Kidney epithelial cell (primary cell): ENCODE measurements at regions not wholly inside any gene's neighbourhood (a gene's known extent, or its start where the extent isn't known, plus 50 kb on each side); places are given as distances from the start of the nearest gene placed in this dataset.

Experiments used
- DNase-seq: peaks from one replicate; pipeline ENCODE4 v3.0.0-alpha.2; 2010; ENCODE audit warnings: low read depth
- H3K27me3 ChIP-seq: 2 replicates; pipeline ENCODE4 v1.6.0; 2011; ENCODE audit warnings: low read length; ENCODE audit not compliant: control insufficient read depth, insufficient read depth
- H3K36me3 ChIP-seq: 2 replicates; pipeline ENCODE4 v1.5.1; 2011; ENCODE audit warnings: low read length; ENCODE audit not compliant: control insufficient read depth, insufficient read depth
- H3K4me3 ChIP-seq: 2 replicates; pipeline ENCODE4 v1.5.1; 2011; ENCODE audit warnings: low read depth, mild to moderate bottlenecking, control low read depth, low read length
- CTCF ChIP-seq: IDR thresholded peaks from 2 replicates; pipeline ENCODE4 v1.5.1; 2011; ENCODE audit warnings: mild to moderate bottlenecking, moderate library complexity, low read length, control low read depth, inconsistent platforms; ENCODE audit not compliant: insufficient read depth, poor library complexity, severe bottlenecking

DNA sequence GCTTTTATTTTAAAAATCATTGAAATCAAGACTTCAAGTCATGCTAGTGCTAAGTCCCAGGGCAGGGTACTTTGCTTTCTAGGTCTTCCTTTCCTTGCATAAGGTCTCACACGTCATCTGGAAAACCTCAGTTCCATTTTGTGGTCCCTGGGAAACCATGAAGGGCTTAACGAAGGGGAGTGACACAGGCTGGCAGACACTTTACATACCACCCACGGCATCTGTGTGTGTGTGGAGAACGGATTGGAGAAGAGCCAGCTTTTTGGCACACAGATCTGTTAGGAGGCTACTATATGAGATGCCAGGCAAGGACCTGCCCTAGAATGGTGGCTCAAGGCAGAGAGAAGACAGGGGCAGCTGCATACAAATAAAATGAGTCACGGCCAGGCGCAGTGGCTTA is 107.5 kb upstream of the NSMCE3 start:
- TF ChIP-seq CTCF = no peak
- no peaks in the 10 kb centered on the region for H3K27me3 ChIP-seq
- no peak for DNase-seq

GRCh38 chr15:29376590-29376989 is 107.0 kb upstream of the NSMCE3 start:
- TF ChIP-seq CTCF = no peak
- no peak for DNase-seq
- Histone ChIP-seq H3K4me3 (no peak overlapping the region), H3K27me3 (no peaks in the 10 kb centered on the region), H3K36me3 (no peaks in the 10 kb centered on the region)

More for the DNA sequence above, 107.5 kb upstream of the NSMCE3 start:
- Histone ChIP-seq H3K36me3 (no peaks in the 10 kb centered on the region), H3K4me3 (no peak overlapping the region)

- Histone ChIP-seq H3K4me3 (no peak overlapping the region), H3K36me3 (no peaks in the 10 kb centered on the region), H3K27me3 (no peaks in the 10 kb centered on the region)
- no peak for DNase-seq
- TF ChIP-seq CTCF = no peak
Measured at GRCh38 chr15:29369261-29369660, 99.6 kb upstream of the NSMCE3 start.

DNA sequence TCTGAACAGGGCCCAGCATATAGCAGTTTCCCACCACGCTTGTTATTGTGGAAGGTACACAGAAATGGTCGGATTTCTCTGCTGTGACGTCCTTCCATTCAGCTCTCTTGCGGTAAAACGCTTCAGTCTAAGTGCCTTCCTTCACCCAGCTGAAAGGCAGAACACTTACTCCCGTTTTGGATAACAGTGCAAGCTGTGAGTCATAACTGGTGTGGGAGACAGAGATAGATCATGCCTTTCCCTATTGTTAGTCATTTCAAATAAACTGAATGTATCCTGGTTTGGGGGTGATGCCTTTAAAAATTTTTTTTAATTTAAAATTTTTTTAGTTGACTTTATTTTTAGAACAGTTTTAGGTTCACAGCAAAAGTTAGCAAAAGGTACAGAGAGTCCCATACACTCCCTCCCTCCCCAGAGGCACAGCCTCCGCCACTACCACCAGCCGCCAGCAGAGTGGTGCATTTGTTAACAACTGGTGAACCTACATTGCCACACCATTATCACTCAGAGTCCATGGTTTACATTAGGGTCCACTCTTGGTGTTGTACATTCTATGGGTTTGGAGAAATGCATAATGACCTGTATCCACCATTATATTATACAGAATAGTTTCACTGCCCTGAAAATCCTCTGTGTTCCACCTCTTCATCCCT is 94.9 kb upstream of the NSMCE3 start:
- no peak overlapping the region for H3K4me3 ChIP-seq
- H3K36me3 ChIP-seq = no peaks in the 10 kb centered on the region
- peak; percentile 48 for DNase-seq
- no peaks in the 10 kb centered on the region for H3K27me3 ChIP-seq
- peak; percentile 46 for TF ChIP-seq CTCF

DNA sequence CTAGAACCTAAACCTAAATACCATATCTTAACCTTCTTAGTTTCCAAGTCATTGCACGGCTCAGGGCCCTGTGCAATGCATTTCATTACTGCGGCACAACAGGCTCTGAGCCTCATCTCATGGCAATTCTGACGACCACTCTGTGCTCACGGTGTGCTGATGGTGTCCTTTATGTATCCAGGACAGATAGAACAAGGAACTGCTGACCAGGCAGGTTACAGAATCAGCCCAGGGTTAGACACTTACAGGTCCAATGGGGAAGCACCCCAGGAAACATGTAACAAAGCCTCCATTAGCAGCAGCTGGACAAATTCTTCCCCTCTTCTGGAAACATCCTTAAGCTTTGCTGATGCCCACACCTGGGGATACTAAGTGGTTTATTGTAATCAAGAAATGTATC is 91.9 kb upstream of the NSMCE3 start:
- DNase-seq = no peak
- Histone ChIP-seq H3K36me3 (no peaks in the 10 kb centered on the region), H3K27me3 (no peaks in the 10 kb centered on the region), H3K4me3 (no peak overlapping the region)
- no peak for TF ChIP-seq CTCF

- Histone ChIP-seq H3K4me3 (no peak overlapping the region), H3K27me3 (no peaks in the 10 kb centered on the region), H3K36me3 (no peaks in the 10 kb centered on the region)
- no peak for TF ChIP-seq CTCF
- DNase-seq = no peak
Measured at GRCh38 chr15:29360152-29360551, 90.5 kb upstream of the NSMCE3 start.
